NCI-H2081 treated with DMSO at 0.1 percent for 48 hours (cell line): ENCODE measurements at regions not wholly inside any gene's neighbourhood (a gene's known extent, or its start where the extent isn't known, plus 50 kb on each side); places are given as distances from the start of the nearest gene placed in this dataset.
"Not testable (repeated sequence)": the region's sequence is repeated elsewhere in the genome, so short reads cannot be mapped to it uniquely, and the experiment has no call there.

Experiments
- DNase-seq: peaks from one replicate; lab custom pipeline; 2025; lab: John Stamatoyannopoulos, UW

DNA sequence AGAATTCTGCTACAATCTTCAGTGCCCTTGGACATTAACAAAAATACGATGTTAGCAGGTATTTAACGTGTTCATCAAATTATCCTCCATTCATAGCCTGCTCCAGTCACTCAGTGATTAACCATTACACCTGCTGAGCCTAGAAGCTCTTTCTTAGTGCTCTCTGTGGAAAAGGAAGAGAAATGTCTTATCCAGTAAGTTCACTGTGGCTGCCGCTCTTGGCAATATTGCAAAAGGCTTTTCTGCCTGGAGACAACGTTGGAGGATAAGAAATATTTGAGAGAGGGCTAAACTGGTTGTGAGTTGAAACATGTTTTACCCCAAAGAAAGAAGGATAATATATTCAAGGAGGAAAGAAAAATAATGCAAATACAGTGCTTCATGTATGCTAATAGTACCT, 217.4 kb upstream of the HSF2 start:
- DNase-seq, result no peak

GRCh38 chr6:122184401-122184827, 215.0 kb upstream of the HSF2 start:
- no peak for DNase-seq

DNA sequence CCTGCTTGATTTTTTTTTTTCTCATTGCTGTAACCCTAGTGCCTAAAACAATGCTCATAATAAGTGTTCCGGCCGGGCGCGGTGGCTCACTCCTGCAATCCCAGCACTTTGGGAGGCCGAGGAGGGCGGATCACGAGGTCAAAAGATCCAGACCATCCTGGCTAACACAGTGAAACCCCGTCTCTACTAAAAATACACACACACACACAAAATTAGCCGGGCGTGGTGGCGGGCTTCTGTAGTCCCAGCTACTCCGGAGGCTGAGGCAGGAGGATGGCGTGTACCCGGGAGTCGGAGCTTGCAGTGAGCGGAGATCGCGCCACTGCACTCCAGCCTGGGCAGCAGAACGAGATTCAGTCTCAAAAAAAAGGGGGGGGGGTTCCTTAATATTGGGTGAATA, 214.0 kb upstream of the HSF2 start:
- DNase-seq, result not testable (repeated sequence)

DNA sequence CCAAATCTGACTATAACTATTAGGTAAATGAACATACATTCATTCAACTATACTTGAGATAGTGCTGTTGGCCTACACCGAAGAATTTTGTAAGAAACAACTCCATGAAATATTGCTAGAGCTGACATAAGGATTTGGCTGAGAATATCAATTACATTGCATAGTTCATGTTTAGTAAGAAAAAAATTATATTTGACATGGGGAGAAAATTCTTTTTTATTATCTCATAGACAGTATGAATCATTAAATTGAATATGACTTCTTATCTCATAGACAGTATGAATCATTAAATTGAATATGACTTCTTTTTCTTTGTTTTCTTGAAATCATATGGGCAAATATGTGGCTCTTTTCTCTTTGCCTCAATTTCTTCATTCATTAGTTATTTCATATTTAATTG, 212.3 kb upstream of the HSF2 start:
- DNase-seq, result no peak

- no peak for DNase-seq
Observed at GRCh38 chr6:122198922-122199321, 200.5 kb upstream of the HSF2 start.

GRCh38 chr6:122200440-122200839, 199.0 kb upstream of the HSF2 start:
- no peak for DNase-seq

DNA sequence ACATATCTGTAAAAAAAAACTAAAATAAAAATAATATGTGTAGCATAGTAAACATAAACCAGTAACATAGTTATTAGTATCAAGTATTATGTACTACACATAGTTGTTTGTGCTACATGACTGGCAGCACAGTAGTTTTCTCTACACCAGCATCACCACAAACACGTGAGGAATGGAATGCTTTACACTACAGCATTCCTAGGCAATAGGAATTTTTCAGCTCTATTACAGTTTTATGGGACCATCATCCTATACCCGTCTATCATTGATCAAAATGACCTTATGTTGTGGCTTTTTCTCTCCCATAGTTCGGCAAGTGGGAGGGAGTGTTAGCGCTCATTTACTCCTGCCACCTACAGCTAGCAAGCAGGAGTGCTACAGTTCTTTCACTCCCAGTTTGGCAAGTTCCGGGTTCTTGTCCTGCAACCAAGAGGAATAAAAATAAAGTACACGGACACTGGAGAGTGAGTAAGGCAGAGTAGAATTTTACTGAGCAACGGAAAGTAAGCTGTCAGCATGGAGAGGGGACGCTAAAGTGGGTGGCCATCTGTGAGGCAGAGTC, 196.8 kb upstream of the HSF2 start:
- DNase-seq, result no peak

DNA sequence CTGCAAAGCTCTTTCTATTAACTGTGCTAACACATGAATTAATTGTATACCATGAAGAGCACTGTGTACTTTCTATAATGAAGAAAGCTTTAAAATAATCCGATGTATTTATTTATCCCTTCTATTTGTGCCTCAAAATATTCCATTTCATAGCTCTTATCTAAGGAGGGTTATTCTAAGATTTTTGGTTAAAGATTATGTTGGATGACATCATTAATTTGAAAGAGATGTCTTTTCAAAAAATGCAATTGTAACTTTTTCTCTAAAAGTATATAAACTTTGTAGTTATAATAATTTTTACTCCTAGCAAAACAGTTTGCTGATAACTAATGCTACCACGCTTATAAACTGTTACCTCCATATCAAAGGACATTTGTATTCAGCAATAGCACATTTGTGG, 192.4 kb upstream of the HSF2 start:
- no peak for DNase-seq

- DNase-seq, result no peak
Observed at GRCh38 chr6:122207794-122208193, 191.7 kb upstream of the HSF2 start.

DNA sequence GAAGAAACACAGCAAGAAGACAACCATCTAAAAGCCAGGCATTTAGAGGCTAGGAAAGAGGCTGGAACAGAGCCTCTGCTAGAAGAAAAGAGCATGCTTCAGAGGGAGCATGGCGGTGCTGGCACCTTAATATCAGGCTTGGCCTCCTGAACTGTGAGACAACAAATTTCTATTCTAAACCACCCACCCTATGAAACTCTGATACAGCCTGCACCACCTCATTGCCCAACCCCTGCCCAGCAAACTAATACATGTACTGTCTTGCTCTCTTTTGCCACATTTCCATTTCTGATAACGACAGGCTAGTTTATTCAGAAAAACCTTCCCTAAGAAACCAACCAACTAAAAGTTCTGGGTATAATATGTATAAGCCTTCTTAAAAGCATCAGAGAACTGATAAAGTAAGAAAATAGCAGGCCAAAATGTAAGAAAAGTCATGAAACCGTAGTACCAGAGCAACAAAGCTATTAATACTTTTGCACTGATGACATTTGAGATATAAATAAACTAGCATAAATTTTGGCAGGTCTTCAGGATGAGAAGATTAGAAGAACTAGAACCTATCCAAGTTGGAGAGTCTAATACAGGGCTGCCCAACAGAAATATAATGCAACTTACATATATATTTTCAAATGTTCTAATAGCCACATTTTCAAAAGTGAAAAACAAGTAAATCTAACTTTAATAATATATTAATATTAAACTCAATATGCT, 184.7 kb upstream of the HSF2 start:
- DNase-seq, result no peak

DNA sequence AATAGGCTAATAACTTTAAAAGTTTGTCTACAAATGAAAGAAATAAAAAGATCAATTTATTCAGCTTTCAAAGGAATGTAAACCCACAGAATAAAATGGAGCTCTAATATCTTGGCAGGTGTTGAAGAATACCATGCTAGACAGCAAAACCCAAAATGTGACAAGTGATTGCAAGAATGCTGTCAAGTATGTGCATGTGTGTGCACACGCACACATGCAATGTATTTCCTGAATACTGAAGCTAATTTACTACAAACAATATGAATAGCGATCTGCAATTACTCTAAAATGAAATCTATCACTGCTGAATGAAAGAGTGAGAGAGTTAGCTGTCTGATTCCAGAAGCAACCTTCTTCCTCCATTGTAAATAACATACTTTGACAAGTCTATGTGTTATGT, 179.2 kb upstream of the HSF2 start:
- DNase-seq, result no peak

- DNase-seq, result no peak
Observed at GRCh38 chr6:122222761-122223160, 176.7 kb upstream of the HSF2 start.

DNA sequence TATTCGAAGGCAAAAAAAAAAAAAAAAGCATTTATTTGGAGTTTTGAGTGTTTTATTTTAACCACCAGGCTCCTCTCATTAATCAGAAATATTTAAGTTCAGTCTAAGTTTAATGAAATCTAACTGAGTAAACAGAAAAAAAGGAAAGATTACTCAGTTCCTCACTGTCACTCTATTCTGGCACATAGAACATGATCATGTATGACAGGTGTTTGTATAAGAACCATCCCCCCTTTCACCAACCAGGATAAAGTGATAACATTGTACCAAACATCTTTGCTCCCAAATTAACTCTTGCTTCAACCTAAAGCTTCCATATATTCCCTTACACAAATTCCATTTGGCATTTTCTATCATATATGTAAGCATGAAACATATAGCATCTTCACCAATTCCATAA, 176.2 kb upstream of the HSF2 start:
- no peak for DNase-seq

GRCh38 chr6:122238861-122239260, 160.6 kb upstream of the HSF2 start:
- no peak for DNase-seq

DNA sequence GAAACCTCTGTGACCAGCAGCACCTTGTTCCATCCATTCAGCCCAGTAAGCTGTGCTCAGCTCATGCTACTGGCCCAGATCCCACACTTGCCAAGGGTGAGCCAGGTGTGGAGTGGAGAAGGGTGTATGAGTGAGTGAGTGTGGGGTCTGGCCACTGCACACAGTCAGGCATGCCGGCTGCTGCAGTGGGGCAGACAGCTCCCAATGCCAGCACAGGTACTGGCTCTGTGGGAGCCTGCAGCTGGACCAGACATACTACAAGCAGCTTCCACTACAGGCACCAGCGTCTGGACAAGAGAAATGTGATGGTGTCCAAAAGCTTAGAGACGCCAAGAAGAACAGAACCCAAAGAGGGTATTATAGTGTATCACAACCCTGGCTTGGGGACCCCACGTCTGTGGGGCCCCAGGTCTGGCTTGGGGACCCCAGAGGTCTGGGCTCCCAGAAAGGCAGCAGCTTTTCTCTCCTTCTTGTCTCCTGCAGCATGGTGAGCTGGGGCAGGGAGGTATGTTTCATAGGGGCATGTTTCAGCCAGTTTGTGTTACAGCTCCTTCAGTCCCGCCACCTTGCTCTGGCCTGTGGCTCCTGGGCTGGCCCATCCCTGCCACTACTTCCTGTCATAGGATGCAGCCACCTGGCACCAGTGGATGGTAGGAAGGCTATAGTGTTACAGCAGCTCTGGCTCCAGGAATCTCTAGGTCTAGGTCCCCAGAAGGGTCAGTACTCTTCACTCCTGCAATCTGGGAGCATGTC, 152.4 kb upstream of the HSF2 start:
- no peak for DNase-seq

DNA sequence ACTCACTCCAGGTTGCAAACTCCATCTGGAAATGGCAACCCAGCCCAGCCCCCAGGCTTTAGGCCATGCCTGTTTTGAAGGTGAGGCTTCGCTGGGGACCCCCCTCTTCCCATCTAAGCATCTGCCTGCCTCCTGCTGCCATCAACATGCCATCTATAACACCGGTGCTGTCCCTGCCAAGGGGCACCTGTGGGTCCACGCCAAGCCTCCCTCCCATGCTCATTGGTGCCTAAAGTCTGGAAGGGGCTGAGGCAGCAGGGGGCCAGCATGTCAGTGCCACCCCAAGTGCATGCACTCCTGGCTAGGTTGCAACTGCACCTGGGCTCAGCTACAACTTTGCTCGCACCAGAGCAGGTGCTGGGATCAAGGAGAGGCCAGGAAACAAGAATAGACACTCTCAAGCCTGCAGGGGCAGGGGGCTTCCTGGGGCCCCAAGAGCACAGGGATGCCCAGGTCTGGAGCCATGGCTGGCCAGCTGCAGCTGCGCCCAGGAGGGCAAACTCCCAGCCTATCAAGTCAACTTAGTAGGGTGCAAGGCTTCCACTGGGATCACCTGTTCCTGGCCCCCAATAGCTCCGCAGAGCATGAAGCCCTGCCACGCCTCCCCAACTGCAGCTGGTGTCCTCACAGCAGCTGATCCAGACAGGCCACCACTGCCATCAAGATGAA, 151.3 kb upstream of the HSF2 start:
- DNase-seq, result no peak

GRCh38 chr6:122248844-122249243, 150.6 kb upstream of the HSF2 start:
- DNase-seq, result no peak

DNA sequence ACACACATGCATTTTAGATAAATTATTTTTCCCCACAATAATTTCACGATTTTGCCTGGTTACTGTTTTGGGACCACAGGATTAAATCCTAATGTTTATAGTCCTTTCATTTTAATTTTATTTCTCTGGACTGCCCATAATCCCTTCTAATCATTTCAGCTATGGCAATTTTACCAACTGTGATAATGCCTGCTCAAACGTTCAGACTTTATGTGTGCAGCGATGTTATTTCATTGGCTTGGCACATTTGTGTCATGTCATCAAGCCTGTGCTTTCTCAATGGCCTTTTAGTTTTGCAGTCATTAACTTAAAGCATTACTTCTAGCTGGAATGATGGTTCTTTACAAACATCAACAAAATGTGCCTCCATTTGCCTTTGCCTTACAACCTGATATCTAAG, 140.6 kb upstream of the HSF2 start:
- DNase-seq, result no peak

DNA sequence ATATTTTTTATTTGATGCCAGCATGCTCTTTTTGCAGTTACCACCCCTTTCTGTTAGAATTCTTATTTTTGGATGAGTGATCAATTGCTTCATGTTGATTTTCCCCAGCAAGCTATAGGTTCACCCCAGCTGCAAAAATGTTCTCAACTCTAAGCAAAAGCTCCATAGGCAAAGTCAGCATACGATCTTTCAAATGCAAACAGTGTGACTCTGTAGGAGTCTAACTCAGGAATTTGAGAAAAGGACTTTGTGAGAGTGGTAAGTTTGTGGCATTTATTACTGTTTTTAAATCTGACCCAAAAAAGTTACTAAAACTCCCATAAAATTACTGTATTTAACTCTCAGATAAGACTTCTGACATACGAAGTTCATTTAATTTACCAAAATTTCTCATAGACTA, 134.9 kb upstream of the HSF2 start:
- no peak for DNase-seq

- no peak for DNase-seq
Observed at GRCh38 chr6:122265755-122266154, 133.7 kb upstream of the HSF2 start.

DNA sequence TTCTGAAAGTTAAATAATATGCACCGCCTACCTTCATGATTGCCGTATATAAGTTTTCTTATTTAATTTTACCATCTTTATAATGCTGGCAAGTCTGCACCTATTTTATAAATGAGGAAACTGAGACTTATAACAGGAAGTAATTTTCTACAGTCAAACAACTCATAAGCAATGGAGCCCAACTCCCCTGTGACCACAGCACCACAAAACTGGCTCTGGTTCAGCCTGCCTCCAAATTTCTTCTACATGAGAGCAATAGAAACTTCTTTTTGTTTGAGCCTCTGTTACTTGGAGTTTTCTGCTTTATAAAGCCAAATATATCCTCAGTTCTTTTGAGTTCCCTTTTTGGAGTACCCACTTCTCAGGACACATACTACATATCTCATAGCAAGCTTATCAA, 131.1 kb upstream of the HSF2 start:
- DNase-seq, result no peak

DNA sequence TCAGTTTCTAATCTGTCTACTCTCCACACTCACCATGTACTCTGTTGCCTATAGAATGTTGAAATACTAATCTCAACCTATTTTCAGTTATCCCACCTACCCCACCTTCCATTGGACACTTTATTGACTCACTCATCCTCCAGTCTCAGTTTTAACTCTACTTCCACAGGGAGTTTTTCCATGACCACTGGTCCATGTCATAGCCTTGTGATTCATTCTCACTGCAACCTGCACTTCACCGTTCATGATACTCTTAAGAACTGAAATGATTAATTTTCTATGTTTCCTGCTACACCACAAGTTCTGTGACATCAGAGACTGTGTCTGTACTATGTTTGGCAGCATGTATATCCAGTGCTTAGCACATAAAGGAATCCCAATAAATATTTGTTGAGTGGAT, 122.8 kb upstream of the HSF2 start:
- DNase-seq, result no peak
